Liver (tissue), 3 donors: ENCODE measurements at regions not wholly inside any gene's neighbourhood (a gene's known extent, or its start where the extent isn't known, plus 50 kb on each side); places are given as distances from the start of the nearest gene placed in this dataset.

Experiments
- EGR1 ChIP-seq, 2 donors: IDR thresholded peaks; 2 replicates each; pipeline ENCODE4 v1.6.1; 2016 to 2018; ENCODE audit warnings: antibody characterized with exemption in 2 of 2, low read depth in 2 of 2
- GABPA ChIP-seq, 2 donors: IDR thresholded peaks in 1 of 2; conservative IDR thresholded peaks in 1 of 2; 2 replicates each; pipeline ENCODE4 v1.6.1; 2016; ENCODE audit warnings: antibody characterized with exemption in 2 of 2, mild to moderate bottlenecking in 1 of 2, moderate library complexity in 1 of 2
- HNF4A ChIP-seq, 2 donors: conservative IDR thresholded peaks; 2 replicates each; pipeline ENCODE4 v1.6.1; 2016; ENCODE audit warnings: antibody characterized with exemption in 2 of 2, mild to moderate bottlenecking in 2 of 2
- JUND ChIP-seq, 2 donors: IDR thresholded peaks; 2 replicates each; pipeline ENCODE4 v1.6.1; 2016; ENCODE audit warnings: antibody characterized with exemption in 2 of 2
- MAX ChIP-seq: IDR thresholded peaks from 2 replicates; pipeline ENCODE4 v1.6.1; 2016; ENCODE audit warnings: antibody characterized with exemption
- NR2F2 ChIP-seq: IDR thresholded peaks from 2 replicates; pipeline ENCODE4 v1.6.1; 2016; ENCODE audit warnings: antibody characterized with exemption
- RAD21 ChIP-seq, 2 donors: IDR thresholded peaks; 2 replicates each; pipeline ENCODE4 v1.6.1; 2016; ENCODE audit warnings: antibody characterized with exemption in 2 of 2, mild to moderate bottlenecking in 2 of 2
- REST ChIP-seq: IDR thresholded peaks from 2 replicates; pipeline ENCODE4 v1.6.1; 2016; ENCODE audit warnings: antibody characterized with exemption, mild to moderate bottlenecking
- SP1 ChIP-seq: IDR thresholded peaks from 2 replicates; pipeline ENCODE4 v1.6.1; 2018; ENCODE audit warnings: antibody characterized with exemption, mild to moderate bottlenecking
- TAF1 ChIP-seq: conservative IDR thresholded peaks from 2 replicates; pipeline ENCODE4 v1.6.1; 2016; ENCODE audit warnings: antibody characterized with exemption, mild to moderate bottlenecking
- YY1 ChIP-seq: IDR thresholded peaks from 2 replicates; pipeline ENCODE4 v1.6.1; 2016; ENCODE audit warnings: antibody characterized with exemption, mild to moderate bottlenecking
- TF ChIP-seq, protein P1 (sequence below): fragments of 150-350 bp; IDR thresholded peaks from 2 replicates; pipeline ENCODE4 v1.5.1; 2017; ENCODE audit warnings: improper control_type of control experiment, low read depth, low read length; ENCODE audit not compliant: missing input control
- TF ChIP-seq, protein P2 (sequence below): IDR thresholded peaks from 2 replicates; pipeline ENCODE4 v1.6.1; 2016; ENCODE audit warnings: antibody characterized with exemption
- donor health status: healthy.
- donor health status: healthy.

GRCh38 chr15:85924088-85924487, 129.4 kb upstream of the KLHL25 start:
- TF ChIP-seq EGR1 (IDR thresholded peaks at IDR 0.05; ENCODE audit: low read depth in 2 of 2) = no peak
- TF ChIP-seq, protein P1, sequence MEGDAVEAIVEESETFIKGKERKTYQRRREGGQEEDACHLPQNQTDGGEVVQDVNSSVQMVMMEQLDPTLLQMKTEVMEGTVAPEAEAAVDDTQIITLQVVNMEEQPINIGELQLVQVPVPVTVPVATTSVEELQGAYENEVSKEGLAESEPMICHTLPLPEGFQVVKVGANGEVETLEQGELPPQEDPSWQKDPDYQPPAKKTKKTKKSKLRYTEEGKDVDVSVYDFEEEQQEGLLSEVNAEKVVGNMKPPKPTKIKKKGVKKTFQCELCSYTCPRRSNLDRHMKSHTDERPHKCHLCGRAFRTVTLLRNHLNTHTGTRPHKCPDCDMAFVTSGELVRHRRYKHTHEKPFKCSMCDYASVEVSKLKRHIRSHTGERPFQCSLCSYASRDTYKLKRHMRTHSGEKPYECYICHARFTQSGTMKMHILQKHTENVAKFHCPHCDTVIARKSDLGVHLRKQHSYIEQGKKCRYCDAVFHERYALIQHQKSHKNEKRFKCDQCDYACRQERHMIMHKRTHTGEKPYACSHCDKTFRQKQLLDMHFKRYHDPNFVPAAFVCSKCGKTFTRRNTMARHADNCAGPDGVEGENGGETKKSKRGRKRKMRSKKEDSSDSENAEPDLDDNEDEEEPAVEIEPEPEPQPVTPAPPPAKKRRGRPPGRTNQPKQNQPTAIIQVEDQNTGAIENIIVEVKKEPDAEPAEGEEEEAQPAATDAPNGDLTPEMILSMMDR = no peak
- no peak for TF ChIP-seq TAF1
- TF ChIP-seq GABPA (IDR thresholded peaks at IDR 0.05 in 1 of 2, conservative IDR thresholded peaks at IDR 0.05 in 1 of 2) = no peak
- TF ChIP-seq HNF4A (conservative IDR thresholded peaks at IDR 0.05) = no peak
- TF ChIP-seq, protein P2, sequence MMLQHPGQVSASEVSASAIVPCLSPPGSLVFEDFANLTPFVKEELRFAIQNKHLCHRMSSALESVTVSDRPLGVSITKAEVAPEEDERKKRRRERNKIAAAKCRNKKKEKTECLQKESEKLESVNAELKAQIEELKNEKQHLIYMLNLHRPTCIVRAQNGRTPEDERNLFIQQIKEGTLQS = no peak
- TF ChIP-seq JUND (IDR thresholded peaks at IDR 0.05) = no peak
- TF ChIP-seq RAD21 (IDR thresholded peaks at IDR 0.05) = no peak
- no peak for TF ChIP-seq MAX
- TF ChIP-seq SP1 = no peak
- no peak for TF ChIP-seq YY1
- TF ChIP-seq REST = no peak
- no peak for TF ChIP-seq NR2F2
